Hepatocyte (in vitro differentiated cells): ENCODE measurements at regions not wholly inside any gene's neighbourhood (a gene's known extent, or its start where the extent isn't known, plus 50 kb on each side); places are given as distances from the start of the nearest gene placed in this dataset.

Experiments used
- DNase-seq: peaks from one replicate; pipeline ENCODE4 v3.0.0-alpha.2; 2016; ENCODE audit warnings: low spot score
- H2AFZ ChIP-seq: fragments of 200-600 bp; sonication (generic); 2 replicates; pipeline ENCODE4 v1.6.0; 2016; ENCODE audit warnings: antibody characterized with exemption, mild to moderate bottlenecking
- H3K27ac ChIP-seq: fragments of 200-600 bp; sonication (generic); 2 replicates; pipeline ENCODE4 v1.5.1; 2016; ENCODE audit warnings: mild to moderate bottlenecking
- H3K27me3 ChIP-seq: fragments of 200-600 bp; sonication (generic); 2 replicates; pipeline ENCODE4 v1.6.1; 2016
- H3K36me3 ChIP-seq: fragments of 200-600 bp; sonication (generic); replicated peaks from 2 replicates; pipeline ENCODE4 v1.5.1; 2016; ENCODE audit warnings: low read depth; ENCODE audit not compliant: insufficient read depth
- H3K4me1 ChIP-seq: fragments of 200-600 bp; sonication (generic); 2 replicates; pipeline ENCODE4 v1.5.1; 2016; ENCODE audit warnings: mild to moderate bottlenecking, moderate library complexity; ENCODE audit not compliant: insufficient read depth
- H3K4me2 ChIP-seq: fragments of 200-600 bp; sonication (generic); 2 replicates; pipeline ENCODE4 v1.6.0; 2016
- H3K4me3 ChIP-seq: fragments of 200-600 bp; sonication (generic); 2 replicates; pipeline ENCODE4 v1.5.1; 2016; ENCODE audit warnings: mild to moderate bottlenecking
- H3K79me2 ChIP-seq: fragments of 200-600 bp; sonication (generic); 2 replicates; pipeline ENCODE4 v1.6.0; 2017; ENCODE audit warnings: mild to moderate bottlenecking
- H3K9me2 ChIP-seq: fragments of 200-600 bp; sonication (generic); replicated peaks from 2 replicates; pipeline ENCODE4 v1.6.0; 2017; ENCODE audit warnings: mild to moderate bottlenecking; ENCODE audit not compliant: insufficient read depth
- H3K9me3 ChIP-seq: fragments of 200-600 bp; sonication (generic); 2 replicates; pipeline ENCODE4 v1.5.1; 2016; ENCODE audit warnings: low read depth, mild to moderate bottlenecking
- H4K20me1 ChIP-seq: fragments of 200-600 bp; sonication (generic); 2 replicates; pipeline ENCODE4 v1.6.0; 2016; ENCODE audit warnings: mild to moderate bottlenecking; ENCODE audit not compliant: insufficient read depth, poor library complexity, severe bottlenecking
- EZH2 ChIP-seq: fragments of 200-600 bp; sonication (generic); IDR thresholded peaks from 2 replicates; pipeline ENCODE4 v1.6.1; 2016; ENCODE audit warnings: antibody characterized with exemption, mild to moderate bottlenecking, borderline replicate concordance
- EZH2phosphoT487 ChIP-seq: fragments of 200-600 bp; sonication (generic); IDR thresholded peaks from one replicate; pipeline ENCODE4 v1.6.1; 2018; ENCODE audit warnings: antibody characterized with exemption, mild to moderate bottlenecking, low read depth, moderate library complexity; ENCODE audit not compliant: unreplicated experiment, severe bottlenecking
- WGBS: methylation state at CpG from one replicate; pipeline ENCODE4 v1.1.6; 2016; ENCODE audit warnings: low lambda C conversion rate; ENCODE audit errors: missing lambda C conversion rate; 5-methylcytosine and 5-hydroxymethylcytosine counted together
- TF ChIP-seq, protein P1 (sequence below): fragments of 200-600 bp; sonication (generic); IDR thresholded peaks from 2 replicates; pipeline ENCODE4 v1.5.1; 2016; ENCODE audit warnings: antibody characterized with exemption, mild to moderate bottlenecking; ENCODE audit not compliant: poor library complexity

DNA sequence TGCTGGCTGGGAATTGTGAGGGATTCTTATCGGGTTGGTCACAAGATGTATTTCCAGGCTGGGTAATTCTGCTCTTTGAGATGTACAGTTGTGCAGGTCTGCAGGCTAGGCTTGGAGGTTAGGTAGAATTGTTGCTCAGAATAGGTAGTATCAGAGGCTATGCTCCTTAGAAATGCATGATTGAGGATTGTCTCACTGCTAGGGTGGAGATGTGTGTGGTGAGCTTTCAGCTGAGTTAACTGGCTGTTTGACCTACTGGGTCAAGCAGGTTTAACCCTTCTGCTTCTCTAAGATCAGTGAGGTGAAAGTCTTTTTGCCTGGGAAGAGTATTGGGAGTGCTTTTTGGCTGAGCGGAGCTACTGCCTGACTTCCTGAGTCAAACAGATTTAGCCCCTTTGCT, 701.1 kb downstream of the UTRN start:
- H2AFZ ChIP-seq = no peak overlapping the region
- H3K9me3 ChIP-seq = no peaks in the 10 kb centered on the region
- no peaks in the 10 kb centered on the region for H3K9me2 ChIP-seq
- H3K27me3 ChIP-seq = no peaks in the 10 kb centered on the region
- no peak overlapping the region for H3K27ac ChIP-seq
- H4K20me1 ChIP-seq = no peaks in the 10 kb centered on the region
- H3K4me1 ChIP-seq = no peaks in the 10 kb centered on the region
- no peaks in the 10 kb centered on the region for H3K79me2 ChIP-seq
- TF ChIP-seq EZH2phosphoT487 (no peak), EZH2 (no peak)
- TF ChIP-seq, protein P1, sequence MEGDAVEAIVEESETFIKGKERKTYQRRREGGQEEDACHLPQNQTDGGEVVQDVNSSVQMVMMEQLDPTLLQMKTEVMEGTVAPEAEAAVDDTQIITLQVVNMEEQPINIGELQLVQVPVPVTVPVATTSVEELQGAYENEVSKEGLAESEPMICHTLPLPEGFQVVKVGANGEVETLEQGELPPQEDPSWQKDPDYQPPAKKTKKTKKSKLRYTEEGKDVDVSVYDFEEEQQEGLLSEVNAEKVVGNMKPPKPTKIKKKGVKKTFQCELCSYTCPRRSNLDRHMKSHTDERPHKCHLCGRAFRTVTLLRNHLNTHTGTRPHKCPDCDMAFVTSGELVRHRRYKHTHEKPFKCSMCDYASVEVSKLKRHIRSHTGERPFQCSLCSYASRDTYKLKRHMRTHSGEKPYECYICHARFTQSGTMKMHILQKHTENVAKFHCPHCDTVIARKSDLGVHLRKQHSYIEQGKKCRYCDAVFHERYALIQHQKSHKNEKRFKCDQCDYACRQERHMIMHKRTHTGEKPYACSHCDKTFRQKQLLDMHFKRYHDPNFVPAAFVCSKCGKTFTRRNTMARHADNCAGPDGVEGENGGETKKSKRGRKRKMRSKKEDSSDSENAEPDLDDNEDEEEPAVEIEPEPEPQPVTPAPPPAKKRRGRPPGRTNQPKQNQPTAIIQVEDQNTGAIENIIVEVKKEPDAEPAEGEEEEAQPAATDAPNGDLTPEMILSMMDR = no peak
- WGBS = 100% methylated on average over 2 of the region's 2 CpGs
- no peak for DNase-seq
- H3K36me3 ChIP-seq = no peaks in the 10 kb centered on the region
- no peak overlapping the region for H3K4me2 ChIP-seq
- no peak overlapping the region for H3K4me3 ChIP-seq

DNA sequence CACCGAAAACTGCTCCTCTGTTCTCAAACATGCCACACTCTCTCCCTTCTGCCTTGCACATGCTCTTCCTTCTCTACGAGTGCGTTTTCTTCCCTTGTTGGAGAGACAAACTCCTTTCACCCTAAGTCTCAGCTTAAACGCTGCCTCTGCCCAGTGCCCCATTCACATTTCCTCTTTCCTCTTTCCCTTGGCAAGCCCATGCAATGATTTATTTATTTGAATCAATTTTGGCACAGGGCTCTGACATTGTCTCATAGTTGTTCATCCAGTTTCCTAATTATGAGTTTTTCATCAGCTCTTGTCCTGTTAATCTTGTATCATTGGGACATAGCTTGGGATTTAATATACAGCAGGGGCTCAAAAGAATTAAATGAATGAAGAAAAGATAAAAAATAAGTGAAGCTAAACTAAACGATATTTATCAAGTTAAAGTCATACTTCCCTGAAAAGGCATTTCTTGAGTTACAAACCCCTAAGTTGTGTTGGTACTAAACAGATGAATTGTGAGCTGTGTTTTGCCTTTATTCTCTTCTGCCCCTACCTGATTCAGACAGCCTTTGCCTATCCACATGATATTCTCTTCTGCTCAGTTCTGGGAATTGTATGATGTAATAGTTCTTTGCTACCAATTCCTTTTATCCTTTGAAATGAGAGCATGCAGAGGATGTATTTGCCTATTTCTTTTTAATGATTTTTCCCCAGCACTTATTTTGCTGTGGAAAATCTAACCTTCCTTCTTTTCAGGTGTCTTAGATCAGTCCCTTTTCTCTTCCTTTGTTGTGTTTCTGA, 704.4 kb downstream of the UTRN start:
- no peak overlapping the region for H3K27ac ChIP-seq
- no peak for DNase-seq

DNA sequence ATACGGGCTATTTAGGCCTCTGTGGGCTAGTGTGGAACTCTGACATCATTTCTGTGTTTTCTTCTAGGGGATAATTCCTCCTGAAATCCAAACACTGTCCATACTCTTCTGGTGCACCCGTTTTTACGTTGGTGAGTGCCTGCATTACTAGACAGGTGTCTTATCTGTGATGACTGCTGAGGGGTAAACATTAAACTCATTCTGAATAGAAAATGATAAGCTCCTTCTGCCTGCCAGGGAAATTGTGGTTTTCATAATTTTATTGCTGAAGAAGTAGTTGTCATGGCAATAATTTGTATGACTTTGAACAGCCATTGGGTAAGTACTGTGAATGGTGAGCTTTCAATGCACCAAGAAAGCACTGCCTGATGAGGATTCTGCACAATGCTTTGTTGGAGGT, 705.6 kb downstream of the UTRN start:
- no peaks in the 10 kb centered on the region for H4K20me1 ChIP-seq
- no peaks in the 10 kb centered on the region for H3K9me2 ChIP-seq
- no peaks in the 10 kb centered on the region for H3K9me3 ChIP-seq
- no peak overlapping the region for H3K27ac ChIP-seq
- no peak overlapping the region for H3K4me3 ChIP-seq
- H3K4me1 ChIP-seq = no peaks in the 10 kb centered on the region
- H3K36me3 ChIP-seq = no peaks in the 10 kb centered on the region
- no peaks in the 10 kb centered on the region for H3K79me2 ChIP-seq
- H2AFZ ChIP-seq = no peak overlapping the region
- no peak for DNase-seq
- WGBS = 62% methylated on average over 3 of the region's 3 CpGs
- no peak for TF ChIP-seq EZH2phosphoT487
- TF ChIP-seq, protein P1 = no peak
- H3K27me3 ChIP-seq = no peaks in the 10 kb centered on the region
- H3K4me2 ChIP-seq = no peak overlapping the region

More for the DNA sequence above, 704.4 kb downstream of the UTRN start:
- Histone ChIP-seq H3K79me2 (no peaks in the 10 kb centered on the region), H4K20me1 (no peaks in the 10 kb centered on the region), H3K9me2 (no peaks in the 10 kb centered on the region), H3K9me3 (no peaks in the 10 kb centered on the region), H3K4me2 (no peak overlapping the region), H2AFZ (no peak overlapping the region), H3K4me1 (no peaks in the 10 kb centered on the region), H3K36me3 (no peaks in the 10 kb centered on the region), H3K27me3 (no peaks in the 10 kb centered on the region), H3K4me3 (no peak overlapping the region)
- TF ChIP-seq, protein P1 = no peak
- no peak for TF ChIP-seq EZH2
- TF ChIP-seq EZH2phosphoT487 = no peak
- 92% methylated on average over 5 of the region's 5 CpGs for WGBS
